22Rv1 (cell line): ENCODE measurements at regions not wholly inside any gene's neighbourhood (a gene's known extent, or its start where the extent isn't known, plus 50 kb on each side); places are given as distances from the start of the nearest gene placed in this dataset.

Source experiments
- ZFX ChIP-seq: fragments of 450-650 bp; IDR thresholded peaks from 2 replicates; pipeline ENCODE4 v1.6.1; 2017; ENCODE audit warnings: antibody characterized with exemption, borderline replicate concordance
- TF ChIP-seq, protein P1 (sequence below): fragments of 450-650 bp; IDR thresholded peaks from 2 replicates; pipeline ENCODE4 v1.5.1; 2017; ENCODE audit warnings: mild to moderate bottlenecking

DNA sequence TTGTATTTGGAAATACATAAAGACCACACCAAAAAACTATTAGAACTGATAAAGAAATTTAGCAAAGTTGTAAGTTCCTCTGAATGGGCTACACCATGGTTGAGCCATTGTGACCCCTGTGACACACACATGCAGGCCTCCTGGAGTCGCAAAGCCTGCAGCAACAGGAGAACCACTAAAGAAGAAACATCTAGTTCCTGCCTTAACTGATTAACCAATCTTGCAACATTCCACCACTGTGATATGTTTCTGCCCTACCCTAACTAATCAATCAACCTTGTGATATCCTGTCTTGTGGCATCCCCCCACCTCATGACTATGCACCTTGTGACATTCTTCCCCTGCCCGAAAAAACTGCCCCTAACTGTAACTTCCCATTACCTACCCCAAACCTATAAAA lies 401.8 kb downstream of the PRDM5 start:
- TF ChIP-seq, protein P1, sequence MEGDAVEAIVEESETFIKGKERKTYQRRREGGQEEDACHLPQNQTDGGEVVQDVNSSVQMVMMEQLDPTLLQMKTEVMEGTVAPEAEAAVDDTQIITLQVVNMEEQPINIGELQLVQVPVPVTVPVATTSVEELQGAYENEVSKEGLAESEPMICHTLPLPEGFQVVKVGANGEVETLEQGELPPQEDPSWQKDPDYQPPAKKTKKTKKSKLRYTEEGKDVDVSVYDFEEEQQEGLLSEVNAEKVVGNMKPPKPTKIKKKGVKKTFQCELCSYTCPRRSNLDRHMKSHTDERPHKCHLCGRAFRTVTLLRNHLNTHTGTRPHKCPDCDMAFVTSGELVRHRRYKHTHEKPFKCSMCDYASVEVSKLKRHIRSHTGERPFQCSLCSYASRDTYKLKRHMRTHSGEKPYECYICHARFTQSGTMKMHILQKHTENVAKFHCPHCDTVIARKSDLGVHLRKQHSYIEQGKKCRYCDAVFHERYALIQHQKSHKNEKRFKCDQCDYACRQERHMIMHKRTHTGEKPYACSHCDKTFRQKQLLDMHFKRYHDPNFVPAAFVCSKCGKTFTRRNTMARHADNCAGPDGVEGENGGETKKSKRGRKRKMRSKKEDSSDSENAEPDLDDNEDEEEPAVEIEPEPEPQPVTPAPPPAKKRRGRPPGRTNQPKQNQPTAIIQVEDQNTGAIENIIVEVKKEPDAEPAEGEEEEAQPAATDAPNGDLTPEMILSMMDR, result no peak
- TF ChIP-seq ZFX, result no peak
